IMR-90 (cell line): ENCODE measurements at regions not wholly inside any gene's neighbourhood (a gene's known extent, or its start where the extent isn't known, plus 50 kb on each side); places are given as distances from the start of the nearest gene placed in this dataset.

ENCODE experiments used
- ATAC-seq: fragments of 200-7000 bp; cut with Tn5 transposase; 2 replicates; pipeline ENCODE4 v1.9.1; 2020; ENCODE audit warnings: low read depth, mild to moderate bottlenecking, moderate library complexity
- BruUV-seq: library from RNA; stranded (reverse); fragments of 400-500 nt; replicated peaks from 2 replicates; lab custom pipeline; 2021; lab: Mats Ljungman, UMichigan
- CTCF ChIA-PET: fragments of 300-600 bp; formaldehyde crosslinking; extraction: SDS; loops from one replicate; lab custom pipeline; 2021; ENCODE audit warnings: antibody characterized with exemption; lab: Yijun Ruan, JAX
- POLR2A ChIA-PET: fragments of 300-600 bp; sonication (Branson Sonifier 250); formaldehyde crosslinking; loops from one replicate; lab custom pipeline; 2022; ENCODE audit warnings: antibody characterized with exemption; ENCODE audit not compliant: unreplicated experiment; lab: Charles Lee
- DNase-seq: peaks from one replicate; pipeline ENCODE4 v3.0.0; 2013
- H2AFZ ChIP-seq: replicated peaks from 2 replicates; pipeline ENCODE3; 2013; ENCODE audit warnings: low read length, mild to moderate bottlenecking; ENCODE audit not compliant: poor library complexity
- H2AK5ac ChIP-seq: 2 replicates; pipeline ENCODE4 v1.6.1; 2013; ENCODE audit warnings: low read depth, low read length, inconsistent platforms
- H2AK9ac ChIP-seq: replicated peaks from 2 replicates; pipeline ENCODE3; 2013; ENCODE audit warnings: mild to moderate bottlenecking, low read depth, low read length, moderate library complexity; ENCODE audit not compliant: poor library complexity
- H2BK120ac ChIP-seq: 2 replicates; pipeline ENCODE4 v1.6.1; 2013; ENCODE audit warnings: low read depth, low read length, inconsistent platforms
- H2BK15ac ChIP-seq: 3 replicates; pipeline ENCODE4 v1.6.1; 2013; ENCODE audit warnings: low read depth, low read length, inconsistent platforms
- H2BK20ac ChIP-seq: 2 replicates; pipeline ENCODE4 v1.6.1; 2013; ENCODE audit warnings: low read depth, mild to moderate bottlenecking, inconsistent platforms, low read length, moderate library complexity
- H2BK5ac ChIP-seq: 2 replicates; pipeline ENCODE4 v1.6.1; 2013; ENCODE audit warnings: mild to moderate bottlenecking, low read depth, low read length, inconsistent platforms; ENCODE audit not compliant: poor library complexity, severe bottlenecking
- H3K14ac ChIP-seq: replicated peaks from 2 replicates; pipeline ENCODE4 v1.6.1; 2013; ENCODE audit warnings: low read depth, low read length, inconsistent platforms
- H3K18ac ChIP-seq: 2 replicates; pipeline ENCODE4 v1.6.1; 2013; ENCODE audit warnings: low read depth, low read length, control low read depth
- H3K23ac ChIP-seq: 2 replicates; pipeline ENCODE4 v1.6.1; 2013; ENCODE audit warnings: low read depth, low read length, inconsistent platforms
- H3K27ac ChIP-seq: 2 replicates; pipeline ENCODE4 v1.5.1; 2013; ENCODE audit warnings: mild to moderate bottlenecking, control low read depth, low read length; ENCODE audit not compliant: insufficient read depth
- H3K27me3 ChIP-seq: 2 replicates; pipeline ENCODE4 v1.6.1; 2013; ENCODE audit warnings: low read length; ENCODE audit not compliant: control insufficient read depth, insufficient read depth
- H3K36me3 ChIP-seq: 2 replicates; pipeline ENCODE4 v1.6.1; 2013; ENCODE audit warnings: low read length, mixed read lengths; ENCODE audit not compliant: control insufficient read depth, insufficient read depth
- H3K4ac ChIP-seq: 2 replicates; pipeline ENCODE4 v1.6.1; 2013; ENCODE audit warnings: low read depth, low read length, inconsistent platforms
- H3K4me1 ChIP-seq: 2 replicates; pipeline ENCODE4 v1.6.1; 2013; ENCODE audit warnings: low read length, mixed read lengths; ENCODE audit not compliant: control insufficient read depth, insufficient read depth
- H3K4me2 ChIP-seq: 2 replicates; pipeline ENCODE4 v1.6.1; 2013; ENCODE audit warnings: low read depth, mild to moderate bottlenecking, control low read depth, low read length, moderate library complexity
- H3K4me3 ChIP-seq: 2 replicates; pipeline ENCODE4 v1.5.1; 2013; ENCODE audit warnings: low read depth, mild to moderate bottlenecking, control low read depth, low read length, moderate library complexity; ENCODE audit not compliant: insufficient read depth
- H3K56ac ChIP-seq: 2 replicates; pipeline ENCODE4 v1.6.1; 2013; ENCODE audit warnings: low read length, inconsistent platforms; ENCODE audit not compliant: insufficient read depth; ENCODE audit errors: extremely low read depth
- H3K79me1 ChIP-seq, 2 experiments: 2 replicates each; pipeline ENCODE4 v1.6.1; 2013; ENCODE audit warnings: low read length in 2 of 2, inconsistent platforms in 1 of 2, low read depth in 1 of 2
- H3K9ac ChIP-seq: 2 replicates; pipeline ENCODE4 v1.6.1; 2013; ENCODE audit warnings: low read depth, low read length, control low read depth
- H3K9me1 ChIP-seq: 2 replicates; pipeline ENCODE4 v1.6.1; 2013; ENCODE audit warnings: low read length, inconsistent platforms; ENCODE audit not compliant: insufficient read depth
- H3K9me3 ChIP-seq: 2 replicates; pipeline ENCODE4 v1.6.1; 2013; ENCODE audit warnings: low read length; ENCODE audit not compliant: control insufficient read depth, insufficient read depth
- H4K20me1 ChIP-seq: 2 replicates; pipeline ENCODE4 v1.6.1; 2013; ENCODE audit warnings: low read length, inconsistent platforms; ENCODE audit not compliant: insufficient read depth
- H4K5ac ChIP-seq: 2 replicates; pipeline ENCODE4 v1.6.1; 2013; ENCODE audit warnings: mild to moderate bottlenecking, low read depth, low read length, control low read depth
- H4K8ac ChIP-seq, 2 experiments: 2 replicates each; pipeline ENCODE4 v1.6.1; 2013; ENCODE audit warnings: low read depth in 2 of 2, low read length in 2 of 2, control low read depth in 1 of 2, inconsistent platforms in 1 of 2
- H4K91ac ChIP-seq: 2 replicates; pipeline ENCODE4 v1.6.1; 2013; ENCODE audit warnings: low read depth, low read length, inconsistent platforms; ENCODE audit not compliant: insufficient read depth
- BHLHE40 ChIP-seq: fragments of 150-350 bp; IDR thresholded peaks from 2 replicates; pipeline ENCODE4 v1.6.1; 2016; ENCODE audit warnings: mild to moderate bottlenecking, low read depth, low read length
- CEBPB ChIP-seq: IDR thresholded peaks from 2 replicates; pipeline ENCODE4 v1.6.1; 2012; ENCODE audit warnings: low read depth, low read length, improper control_type of control experiment
- CHD1 ChIP-seq: IDR thresholded peaks from 2 replicates; pipeline ENCODE4 v1.6.1; 2012; ENCODE audit warnings: low read depth, low read length, improper control_type of control experiment
- CTCF ChIP-seq: conservative IDR thresholded peaks from 2 replicates; pipeline ENCODE4 v1.5.1; 2012; ENCODE audit warnings: mild to moderate bottlenecking, low read depth, low read length, improper control_type of control experiment
- ELK1 ChIP-seq: fragments of 150-350 bp; IDR thresholded peaks from 2 replicates; pipeline ENCODE4 v1.6.1; 2016; ENCODE audit warnings: low read depth, mild to moderate bottlenecking, low read length, moderate library complexity, borderline replicate concordance
- FOS ChIP-seq: fragments of 150-350 bp; IDR thresholded peaks from 2 replicates; pipeline ENCODE4 v1.6.1; 2016; ENCODE audit warnings: low read depth, low read length
- MAFK ChIP-seq: IDR thresholded peaks from 2 replicates; pipeline ENCODE4 v1.6.1; 2012; ENCODE audit warnings: low read depth, low read length, improper control_type of control experiment
- MAZ ChIP-seq: IDR thresholded peaks from 2 replicates; pipeline ENCODE4 v1.6.1; 2012; ENCODE audit warnings: low read depth, mild to moderate bottlenecking, low read length, improper control_type of control experiment, moderate library complexity, borderline replicate concordance
- MXI1 ChIP-seq: IDR thresholded peaks from 2 replicates; pipeline ENCODE4 v1.6.1; 2012; ENCODE audit warnings: low read depth, mild to moderate bottlenecking, low read length, moderate library complexity, borderline replicate concordance
- NFE2L2 ChIP-seq: fragments of 150-350 bp; IDR thresholded peaks from 2 replicates; pipeline ENCODE4 v1.6.1; 2016; ENCODE audit warnings: low read depth, mild to moderate bottlenecking, low read length
- POLR2A ChIP-seq: IDR thresholded peaks from 2 replicates; pipeline ENCODE4 v1.6.1; 2012; ENCODE audit warnings: mild to moderate bottlenecking, low read depth, low read length
- RCOR1 ChIP-seq: IDR thresholded peaks from 2 replicates; pipeline ENCODE4 v1.6.1; 2012; ENCODE audit warnings: mild to moderate bottlenecking, low read length, improper control_type of control experiment; ENCODE audit not compliant: insufficient replicate concordance
- RFX5 ChIP-seq: IDR thresholded peaks from 2 replicates; pipeline ENCODE4 v1.8.0; 2012; ENCODE audit warnings: low read depth, mild to moderate bottlenecking, low read length, moderate library complexity
- SMC3 ChIP-seq: fragments of 150-350 bp; IDR thresholded peaks from 2 replicates; pipeline ENCODE4 v1.6.1; 2016; ENCODE audit warnings: low read depth, mild to moderate bottlenecking, antibody characterized with exemption, low read length, moderate library complexity
- WGBS, 2 experiments: methylation state at CpG; one replicate each; pipeline versions ENCODE4 v1.1.5 to v1.1.7; 2013; ENCODE audit warnings: missing lambda C conversion rate in 2 of 2; ENCODE audit not compliant: insufficient read length in 1 of 2; ENCODE audit errors: extremely low coverage in 2 of 2; 5-methylcytosine and 5-hydroxymethylcytosine counted together
- dilution Hi-C: fragments of 300-500 bp; cut with HindIII; formaldehyde crosslinking; loops from one replicate; pipeline ENCODE4 v1.14.3; 2018; ENCODE audit warnings: low sequenced_read_pairs; ENCODE audit not compliant: unreplicated experiment
- in situ Hi-C: fragments of 300-500 bp; cut with MboI; formaldehyde crosslinking; loops from 3 replicates; pipeline ENCODE4 v1.14.3; 2019; ENCODE audit warnings: low sequenced_read_pairs, inconsistent platforms, mixed read lengths
- intact Hi-C: fragments of 100-400 bp; cut with micrococcal nuclease; formaldehyde crosslinking; loops from 2 replicates; pipeline ENCODE4 v1.10.0; 2022
- TF ChIP-seq, protein P1 (sequence below): fragments of 150-350 bp; IDR thresholded peaks from 2 replicates; pipeline ENCODE4 v1.6.1; 2017; ENCODE audit warnings: mild to moderate bottlenecking, antibody characterized with exemption, low read length, low read depth

- H3K9me3 ChIP-seq, result no peaks in the 10 kb centered on the region
- WGBS, 2 experiments, result no CpG with 5 or more reads among the region's 5 CpGs
- no peaks in the 10 kb centered on the region for H4K20me1 ChIP-seq
- H3K27ac ChIP-seq, result no peak overlapping the region
- ATAC-seq, result no peak
- H3K4me1 ChIP-seq, result no peaks in the 10 kb centered on the region
- DNase-seq, result no peak
- H4K91ac ChIP-seq, result no peak overlapping the region
- no peak overlapping the region for H3K4me3 ChIP-seq
- H3K27me3 ChIP-seq, result no peaks in the 10 kb centered on the region
- H3K36me3 ChIP-seq, result no peaks in the 10 kb centered on the region
- no peak overlapping the region for H4K5ac ChIP-seq
- in situ Hi-C loops (no loop called here), dilution Hi-C loops (no loop called here), intact Hi-C loops (no loop called here)
- H2BK120ac ChIP-seq, result no peak overlapping the region
- H3K56ac ChIP-seq, result no peak overlapping the region
- TF ChIP-seq FOS (no peak), MAFK (no peak), NFE2L2 (no peak), CHD1 (no peak), MXI1 (no peak), CEBPB (no peak), ELK1 (no peak), BHLHE40 (no peak), RCOR1 (no peak), POLR2A (no peak), RFX5 (no peak), SMC3 (no peak), CTCF (no peak), MAZ (no peak)
- TF ChIP-seq, protein P1, sequence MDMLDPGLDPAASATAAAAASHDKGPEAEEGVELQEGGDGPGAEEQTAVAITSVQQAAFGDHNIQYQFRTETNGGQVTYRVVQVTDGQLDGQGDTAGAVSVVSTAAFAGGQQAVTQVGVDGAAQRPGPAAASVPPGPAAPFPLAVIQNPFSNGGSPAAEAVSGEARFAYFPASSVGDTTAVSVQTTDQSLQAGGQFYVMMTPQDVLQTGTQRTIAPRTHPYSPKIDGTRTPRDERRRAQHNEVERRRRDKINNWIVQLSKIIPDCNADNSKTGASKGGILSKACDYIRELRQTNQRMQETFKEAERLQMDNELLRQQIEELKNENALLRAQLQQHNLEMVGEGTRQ, result no peak
- no peak overlapping the region for H2AK9ac ChIP-seq
- no peak overlapping the region for H3K14ac ChIP-seq
- H3K79me1 ChIP-seq, result no peaks in the 10 kb centered on the region
- H2AK5ac ChIP-seq, result no peak overlapping the region
- no peak overlapping the region for H3K9ac ChIP-seq
- POLR2A ChIA-PET, result no interaction called here
- no peak overlapping the region for H3K18ac ChIP-seq
- CTCF ChIA-PET, result no interaction called here
- H2BK5ac ChIP-seq, result no peak overlapping the region
- H3K23ac ChIP-seq, result no peak overlapping the region
- no peak overlapping the region for H2BK15ac ChIP-seq
- H3K4ac ChIP-seq, result no peak overlapping the region
- no peaks in the 10 kb centered on the region for H3K9me1 ChIP-seq
- H2AFZ ChIP-seq, result no peak overlapping the region
- H3K4me2 ChIP-seq, result no peak overlapping the region
- H4K8ac ChIP-seq, result no peak overlapping the region
- no peak overlapping the region for H2BK20ac ChIP-seq
- no TSS peak for BruUV-seq
These were observed 93.5 kb downstream of the ZNF783 start for GRCh38 chr7:149355390-149356048.
